ENCODE measurements at regions not wholly inside any gene's neighbourhood (a gene's known extent, or its start where the extent isn't known, plus 50 kb on each side); places are given as distances from the start of the nearest gene placed in this dataset.

- H3K4me3 ChIP-seq (replicated peaks; ENCODE audit: insufficient read depth, low read length) = no peak overlapping the region
- H3K27me3 ChIP-seq (ENCODE audit: insufficient read depth, poor library complexity, severe bottlenecking) = peaks cover 6% of the 10 kb centered on the region
- no peak overlapping the region for H3K27ac ChIP-seq (replicated peaks)
- DNase-seq (ENCODE audit: low read depth in 1 of 2, low spot score in 1 of 2) = no peak
- no peak for TF ChIP-seq SPI1 (IDR thresholded peaks at IDR 0.05; ENCODE audit: borderline replicate concordance, low read depth)
- TF ChIP-seq CTCF (IDR thresholded peaks at IDR 0.05; ENCODE audit: insufficient read depth, low read length) = no peak
- no peak for TF ChIP-seq POLR2AphosphoS5 (IDR thresholded peaks at IDR 0.05; ENCODE audit: low read depth)
- TF ChIP-seq GABPA (IDR thresholded peaks at IDR 0.05; ENCODE audit: low read depth) = no peak
These were observed 160.2 kb upstream of the GPR12 start for GRCh38 chr13:26920614-26921355.

GRCh38 chr13:26919732-26920131 lies 159.1 kb upstream of the GPR12 start:
- peaks cover 9% of the 10 kb centered on the region for H3K27me3 ChIP-seq (ENCODE audit: insufficient read depth, poor library complexity, severe bottlenecking)
- no peak for DNase-seq (ENCODE audit: low read depth in 1 of 2, low spot score in 1 of 2)
- TF ChIP-seq POLR2AphosphoS5 (IDR thresholded peaks at IDR 0.05; ENCODE audit: low read depth) (no peak), GABPA (IDR thresholded peaks at IDR 0.05; ENCODE audit: low read depth) (no peak), SPI1 (IDR thresholded peaks at IDR 0.05; ENCODE audit: borderline replicate concordance, low read depth) (no peak), REST (IDR thresholded peaks at IDR 0.05; ENCODE audit: insufficient replicate concordance, low read depth) (no peak), CTCF (IDR thresholded peaks at IDR 0.05; ENCODE audit: insufficient read depth, low read length) (no peak)
- no peak overlapping the region for H3K27ac ChIP-seq (replicated peaks)
- no peak overlapping the region for H3K4me3 ChIP-seq (replicated peaks; ENCODE audit: insufficient read depth, low read length)

- no peak overlapping the region for H3K4me3 ChIP-seq (replicated peaks; ENCODE audit: insufficient read depth, low read length)
- no peak overlapping the region for H3K27ac ChIP-seq (replicated peaks)
- H3K27me3 ChIP-seq (ENCODE audit: insufficient read depth, poor library complexity, severe bottlenecking) = peaks cover 10% of the 10 kb centered on the region
- no peak for DNase-seq (ENCODE audit: low read depth in 1 of 2, low spot score in 1 of 2)
- TF ChIP-seq CTCF (IDR thresholded peaks at IDR 0.05; ENCODE audit: insufficient read depth, low read length) (no peak), POLR2AphosphoS5 (IDR thresholded peaks at IDR 0.05; ENCODE audit: low read depth) (no peak), GABPA (IDR thresholded peaks at IDR 0.05; ENCODE audit: low read depth) (no peak), SPI1 (IDR thresholded peaks at IDR 0.05; ENCODE audit: borderline replicate concordance, low read depth) (no peak), REST (IDR thresholded peaks at IDR 0.05; ENCODE audit: insufficient replicate concordance, low read depth) (no peak)
These were observed 158.7 kb upstream of the GPR12 start for GRCh38 chr13:26919311-26919710.
